ENCODE measurements at regions not wholly inside any gene's neighbourhood (a gene's known extent, or its start where the extent isn't known, plus 50 kb on each side); places are given as distances from the start of the nearest gene placed in this dataset.

GRCh38 chr7:25279705-25280104, 51.4 kb upstream of the NPVF start:
- H3K4me3 ChIP-seq (replicated peaks; ENCODE audit: low read depth, low read length) = no peak overlapping the region
- no peak for TF ChIP-seq CTCF (IDR thresholded peaks at IDR 0.05; ENCODE audit: low read length, missing control alignments)
- DNase-seq (ENCODE audit: low read depth) = no peak

GRCh38 chr7:25280181-25280580, 51.9 kb upstream of the NPVF start:
- no peak for DNase-seq (ENCODE audit: low read depth)
- no peak overlapping the region for H3K4me3 ChIP-seq (replicated peaks; ENCODE audit: low read depth, low read length)
- no peak for TF ChIP-seq CTCF (IDR thresholded peaks at IDR 0.05; ENCODE audit: low read length, missing control alignments)

GRCh38 chr7:25282194-25282593, 53.9 kb upstream of the NPVF start:
- no peak for DNase-seq (ENCODE audit: low read depth)
- no peak for TF ChIP-seq CTCF (IDR thresholded peaks at IDR 0.05; ENCODE audit: low read length, missing control alignments)
- H3K4me3 ChIP-seq (replicated peaks; ENCODE audit: low read depth, low read length) = no peak overlapping the region

- no peak for TF ChIP-seq CTCF (IDR thresholded peaks at IDR 0.05; ENCODE audit: low read length, missing control alignments)
- no peak overlapping the region for H3K4me3 ChIP-seq (replicated peaks; ENCODE audit: low read depth, low read length)
- DNase-seq (ENCODE audit: low read depth) = no peak
Observed at GRCh38 chr7:25286756-25287155, 58.5 kb upstream of the NPVF start.

- DNase-seq (ENCODE audit: low read depth) = no peak
- TF ChIP-seq CTCF (IDR thresholded peaks at IDR 0.05; ENCODE audit: low read length, missing control alignments) = no peak
Observed at GRCh38 chr7:25287291-25287690, 59.0 kb upstream of the NPVF start.

GRCh38 chr7:25288556-25289307, 60.4 kb upstream of the NPVF start:
- no peak for TF ChIP-seq CTCF (IDR thresholded peaks at IDR 0.05; ENCODE audit: low read length, missing control alignments)
- no peak for DNase-seq (ENCODE audit: low read depth)
- no peak overlapping the region for H3K4me3 ChIP-seq (replicated peaks; ENCODE audit: low read depth, low read length)

More at GRCh38 chr7:25287291-25287690, 59.0 kb upstream of the NPVF start:
- H3K4me3 ChIP-seq (replicated peaks; ENCODE audit: low read depth, low read length) = no peak overlapping the region

GRCh38 chr7:25289518-25289917, 61.2 kb upstream of the NPVF start:
- TF ChIP-seq CTCF (IDR thresholded peaks at IDR 0.05; ENCODE audit: low read length, missing control alignments) = no peak
- no peak overlapping the region for H3K4me3 ChIP-seq (replicated peaks; ENCODE audit: low read depth, low read length)
- DNase-seq (ENCODE audit: low read depth) = no peak
